ENCODE measurements at regions not wholly inside any gene's neighbourhood (a gene's known extent, or its start where the extent isn't known, plus 50 kb on each side); places are given as distances from the start of the nearest gene placed in this dataset.
"Not testable (repeated sequence)": the region's sequence is repeated elsewhere in the genome, so short reads cannot be mapped to it uniquely, and the experiment has no call there.

DNA sequence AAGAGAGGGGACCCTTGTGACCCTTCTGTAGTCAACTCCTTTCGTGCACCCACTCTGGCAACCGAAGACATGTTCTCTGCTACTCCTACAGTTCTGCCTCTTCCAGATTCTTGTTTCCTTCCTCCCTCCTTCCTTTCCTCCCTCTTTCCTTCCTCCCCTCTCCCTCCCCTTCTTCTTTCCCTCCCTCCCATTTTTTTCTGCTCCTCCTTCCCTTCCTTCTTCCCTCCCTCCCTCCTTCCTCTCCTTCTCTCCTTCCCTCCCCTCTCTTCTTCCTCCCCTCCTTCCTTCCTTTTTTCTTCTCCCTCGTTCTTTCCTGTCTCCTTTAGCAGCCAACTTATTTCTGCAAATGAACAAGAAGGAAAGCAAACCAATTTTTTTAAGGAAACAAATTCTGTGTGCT is 111.5 kb downstream of the NPTX2 start:
- no peak for DNase-seq (ENCODE audit: low spot score)

DNA sequence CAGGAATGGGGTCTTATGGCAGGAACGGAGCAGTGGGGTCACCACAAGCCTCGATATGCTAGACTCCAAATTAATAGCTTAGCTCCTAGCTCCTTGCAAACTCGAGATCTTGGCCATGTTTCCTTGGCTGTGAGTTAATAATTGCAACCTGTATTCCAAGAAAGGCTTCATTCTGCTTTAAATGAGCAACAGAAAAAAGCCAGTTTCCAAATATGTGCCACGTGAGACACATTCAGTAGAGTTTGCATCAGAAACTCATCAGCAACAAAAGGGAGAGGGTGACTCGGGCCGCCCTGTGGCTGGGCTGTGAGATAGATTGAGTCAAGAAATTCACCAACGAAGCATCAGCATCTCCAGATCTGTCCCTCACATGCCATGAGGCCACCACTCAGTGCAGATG is 112.0 kb downstream of the NPTX2 start:
- DNase-seq (ENCODE audit: low spot score), result no peak

DNA sequence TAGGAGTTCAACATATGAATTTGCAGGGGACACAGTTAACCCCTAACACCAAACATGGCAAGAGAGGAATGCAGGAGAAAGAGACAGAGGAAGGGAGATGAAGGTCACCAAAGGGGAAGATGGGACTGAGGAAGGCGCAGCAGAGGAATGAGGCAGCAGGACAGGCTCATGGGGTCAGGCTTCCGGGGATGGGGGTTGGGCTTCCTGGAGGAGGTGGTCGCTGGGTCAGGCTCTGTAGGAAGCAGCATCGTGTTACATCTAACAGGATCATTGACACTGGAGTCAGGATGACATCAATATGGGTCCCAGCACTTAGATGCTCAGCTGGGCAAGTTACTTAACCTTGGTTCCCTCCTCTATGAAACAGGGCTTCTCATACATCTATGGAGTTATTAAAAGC is 113.2 kb downstream of the NPTX2 start:
- DNase-seq (ENCODE audit: low spot score), result no peak

DNA sequence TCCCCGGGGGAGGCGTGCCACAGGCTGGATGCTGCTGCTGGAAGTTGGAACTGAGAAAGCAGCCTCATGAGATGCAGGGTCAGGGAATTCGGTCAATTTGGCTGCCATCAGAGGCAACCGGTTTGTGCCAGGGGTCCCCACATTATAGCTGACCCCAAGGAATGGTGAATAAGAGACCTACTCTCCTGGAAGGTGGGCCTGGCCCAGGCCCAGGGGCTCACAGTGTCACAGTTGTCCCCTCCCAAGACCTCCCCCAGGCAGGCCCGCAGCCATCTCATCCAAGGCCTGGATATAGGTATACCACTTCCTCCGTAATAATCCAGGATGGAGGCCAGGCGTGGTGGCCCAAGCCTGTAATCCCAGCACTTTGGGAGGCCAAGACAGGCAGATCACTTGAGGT is 114.6 kb downstream of the NPTX2 start:
- no peak for DNase-seq (ENCODE audit: low spot score)

DNA sequence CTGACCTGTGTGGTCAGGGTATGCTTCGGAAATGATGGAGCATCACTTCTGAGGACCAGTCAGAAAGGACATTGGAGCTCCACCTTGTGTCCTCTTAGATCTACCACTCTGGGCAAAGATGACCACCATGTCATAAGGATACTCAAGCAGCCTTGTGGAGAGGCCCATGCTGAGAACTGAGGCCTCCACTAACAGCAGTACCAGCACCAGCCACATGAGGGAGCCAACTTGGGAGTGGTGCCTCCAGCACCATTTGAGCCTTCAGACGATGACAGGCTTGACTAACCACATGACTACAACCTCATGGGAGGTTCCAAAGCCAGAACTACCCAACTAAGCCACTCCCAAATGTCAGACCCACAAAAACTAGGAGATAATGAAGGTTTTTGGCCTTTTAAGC is 116.0 kb downstream of the NPTX2 start:
- peak; percentile 3 for DNase-seq (ENCODE audit: low spot score)

DNA sequence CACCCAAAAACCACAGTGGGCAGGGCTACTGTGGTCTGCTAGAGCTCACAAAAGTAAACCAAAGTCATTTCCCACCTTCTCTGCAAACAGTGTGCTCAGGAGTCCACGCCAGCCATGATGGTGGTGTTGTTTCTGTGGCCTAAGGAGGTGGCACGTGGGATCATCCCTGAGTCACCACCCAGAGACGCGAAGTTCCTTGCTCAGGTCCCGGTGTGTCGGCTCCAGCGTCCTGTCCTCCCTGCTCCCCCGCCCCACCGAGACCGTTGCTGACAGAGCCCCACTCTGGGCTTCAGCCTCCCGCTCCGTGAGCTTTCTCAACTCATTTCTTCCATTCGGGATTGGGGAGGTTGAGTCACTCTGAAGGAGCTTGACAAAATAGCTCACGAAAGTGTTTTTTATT is 118.7 kb downstream of the NPTX2 start:
- DNase-seq (ENCODE audit: low spot score), result no peak

DNA sequence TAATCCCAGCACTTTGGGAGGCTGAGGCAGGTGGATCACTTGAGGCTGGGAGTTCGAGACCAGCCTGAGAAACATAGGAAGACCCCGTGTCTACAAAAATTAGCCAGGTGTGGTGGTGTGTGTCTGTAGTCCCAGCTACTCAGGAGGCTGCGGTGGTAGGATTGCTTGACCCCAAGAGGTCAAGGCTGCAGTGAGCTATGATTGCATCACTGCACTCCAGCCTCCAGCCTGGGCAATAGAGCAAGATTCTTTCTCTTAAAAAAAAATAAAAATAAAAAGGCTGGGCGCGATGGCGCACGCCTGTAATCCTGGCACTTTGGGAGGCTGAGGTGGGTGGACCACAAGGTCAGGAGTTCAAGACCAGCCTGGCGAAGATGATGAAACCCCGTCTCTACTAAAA is 119.4 kb downstream of the NPTX2 start:
- not testable (repeated sequence) for DNase-seq (ENCODE audit: low spot score)

DNA sequence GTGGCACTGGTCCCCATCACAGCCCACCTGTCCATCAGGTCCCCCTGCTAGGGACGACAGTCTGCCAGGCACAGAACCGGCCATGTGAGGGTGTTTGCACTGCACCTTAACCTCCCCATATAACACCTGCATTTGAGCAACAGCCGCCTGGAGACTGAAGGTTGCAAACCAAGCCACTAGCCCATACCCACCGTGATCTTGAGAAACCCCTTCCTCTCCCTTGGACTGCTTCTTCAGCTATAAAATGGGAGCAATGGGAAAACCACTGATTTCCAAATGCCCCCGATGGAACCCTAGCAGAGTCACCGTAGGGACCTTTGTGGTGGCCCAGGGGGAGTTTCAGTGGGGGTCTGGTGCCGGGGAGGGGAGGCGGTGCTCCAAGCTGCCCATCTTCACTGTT is 120.1 kb downstream of the NPTX2 start:
- DNase-seq (ENCODE audit: low spot score), result no peak

DNA sequence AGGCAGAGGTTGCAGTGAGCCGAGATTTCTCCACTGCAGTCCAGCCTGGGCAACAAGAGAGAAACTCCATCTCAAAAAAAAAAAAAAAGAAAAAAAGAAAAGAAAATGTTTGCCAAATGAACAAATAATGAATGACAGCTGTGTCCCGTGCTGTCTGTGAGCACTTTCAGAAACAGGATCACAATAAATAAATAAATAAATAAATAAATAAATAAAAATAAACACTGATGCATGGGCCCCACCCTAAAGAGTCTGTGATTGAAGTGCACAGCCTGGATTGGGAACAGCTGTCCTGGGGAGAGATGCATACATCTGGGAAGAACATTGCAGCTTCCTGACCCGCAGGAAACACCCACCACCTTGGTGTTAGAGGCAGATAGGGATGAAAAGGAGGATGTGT is 123.6 kb downstream of the NPTX2 start:
- DNase-seq (ENCODE audit: low spot score), result no peak

DNA sequence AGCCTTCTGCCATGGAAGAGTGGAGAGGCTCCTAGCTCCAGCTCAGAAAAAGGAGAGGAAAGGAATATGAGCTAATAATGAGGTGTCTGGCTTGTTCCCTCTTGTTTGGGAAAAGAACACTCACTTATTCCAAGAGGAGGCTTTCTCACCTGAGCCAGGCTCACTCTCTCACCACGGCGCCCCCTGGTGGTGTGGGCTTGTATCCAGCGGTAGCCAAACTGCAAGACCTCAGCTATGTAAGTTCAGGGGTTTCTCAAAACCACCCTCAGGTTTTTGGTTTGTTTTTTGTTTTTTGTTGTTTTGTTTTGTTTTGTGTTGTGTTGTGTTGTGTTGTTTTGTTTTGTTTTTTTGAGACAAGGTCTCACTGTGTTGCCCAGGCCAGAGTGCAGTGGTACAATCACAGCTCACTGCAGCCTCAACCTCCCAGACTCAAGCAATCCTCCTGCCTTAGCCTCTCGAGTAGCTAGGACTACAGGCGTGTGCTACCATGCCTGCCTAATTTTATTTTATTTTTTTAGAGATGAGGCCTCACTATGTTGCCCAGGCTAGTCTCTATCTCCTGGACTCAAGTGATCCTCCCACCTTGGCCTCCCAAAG is 124.0 kb downstream of the TMEM130 start:
- peak; percentile 60 for DNase-seq (ENCODE audit: low spot score)

DNA sequence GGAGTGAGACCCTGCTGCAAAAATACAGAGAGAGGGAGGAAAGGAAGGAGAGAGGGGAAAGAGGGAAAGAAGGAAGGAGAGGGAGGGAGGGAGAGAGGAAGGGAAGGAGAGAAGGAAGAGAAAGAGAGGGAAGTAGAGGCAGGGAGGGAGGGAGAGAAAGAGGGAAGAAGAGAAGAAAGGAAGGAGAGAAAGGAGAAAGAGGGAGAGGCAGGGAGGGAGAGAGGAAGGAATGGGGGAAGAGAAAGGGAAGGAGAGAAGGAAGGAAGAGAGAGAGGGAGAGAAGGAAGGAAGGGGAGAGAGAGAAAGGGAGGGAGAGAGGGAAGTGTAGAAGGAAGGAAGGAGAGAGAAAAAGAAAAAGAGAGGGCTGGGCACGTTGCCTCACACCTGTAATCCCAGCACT is 121.7 kb downstream of the TMEM130 start:
- no peak for DNase-seq (ENCODE audit: low spot score)

DNA sequence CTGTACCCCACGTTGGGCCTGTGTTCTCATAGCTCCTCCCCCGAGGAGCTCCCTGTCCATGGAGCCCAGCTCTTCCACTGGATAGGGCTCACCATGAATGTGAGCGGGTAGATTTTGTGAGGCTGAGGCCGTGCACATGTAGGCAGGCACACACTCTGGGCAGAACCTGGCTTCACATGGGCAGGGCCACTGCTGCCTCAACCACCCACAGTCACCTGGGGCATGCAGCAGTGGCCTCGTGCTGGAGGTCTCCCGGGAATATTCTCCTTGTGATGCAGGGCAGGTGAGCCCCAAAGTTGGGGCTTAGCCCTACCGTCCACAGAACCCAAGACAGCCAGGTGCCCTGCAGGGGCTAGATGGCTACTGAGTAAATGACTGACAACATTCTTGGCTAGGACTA is 116.6 kb downstream of the TMEM130 start:
- DNase-seq (ENCODE audit: low spot score), result no peak

DNA sequence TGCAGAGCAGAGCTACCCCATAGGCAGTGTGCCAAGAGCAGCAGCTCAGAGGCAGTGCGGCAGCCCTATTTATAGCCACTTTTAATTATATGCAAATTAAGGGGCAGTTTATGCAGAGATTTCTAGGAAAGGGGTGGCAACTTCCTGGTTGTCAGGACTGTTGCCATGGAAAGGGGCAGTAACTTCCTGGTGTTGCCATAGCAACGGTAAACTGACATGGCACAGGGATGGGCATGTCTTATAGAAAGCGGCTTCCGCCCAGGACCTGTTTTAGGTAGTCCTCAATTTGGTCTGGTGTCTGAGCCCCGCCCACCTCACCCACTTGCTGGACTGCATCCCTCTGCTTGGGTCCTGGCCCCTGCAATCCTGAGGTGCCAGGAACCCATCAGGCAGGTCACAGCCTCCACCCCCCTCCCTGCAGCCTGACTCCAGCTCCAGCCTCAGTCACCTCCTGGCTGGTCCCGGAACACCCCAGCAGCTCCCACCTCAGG is 115.8 kb downstream of the TMEM130 start:
- DNase-seq (ENCODE audit: low spot score), result no peak

DNA sequence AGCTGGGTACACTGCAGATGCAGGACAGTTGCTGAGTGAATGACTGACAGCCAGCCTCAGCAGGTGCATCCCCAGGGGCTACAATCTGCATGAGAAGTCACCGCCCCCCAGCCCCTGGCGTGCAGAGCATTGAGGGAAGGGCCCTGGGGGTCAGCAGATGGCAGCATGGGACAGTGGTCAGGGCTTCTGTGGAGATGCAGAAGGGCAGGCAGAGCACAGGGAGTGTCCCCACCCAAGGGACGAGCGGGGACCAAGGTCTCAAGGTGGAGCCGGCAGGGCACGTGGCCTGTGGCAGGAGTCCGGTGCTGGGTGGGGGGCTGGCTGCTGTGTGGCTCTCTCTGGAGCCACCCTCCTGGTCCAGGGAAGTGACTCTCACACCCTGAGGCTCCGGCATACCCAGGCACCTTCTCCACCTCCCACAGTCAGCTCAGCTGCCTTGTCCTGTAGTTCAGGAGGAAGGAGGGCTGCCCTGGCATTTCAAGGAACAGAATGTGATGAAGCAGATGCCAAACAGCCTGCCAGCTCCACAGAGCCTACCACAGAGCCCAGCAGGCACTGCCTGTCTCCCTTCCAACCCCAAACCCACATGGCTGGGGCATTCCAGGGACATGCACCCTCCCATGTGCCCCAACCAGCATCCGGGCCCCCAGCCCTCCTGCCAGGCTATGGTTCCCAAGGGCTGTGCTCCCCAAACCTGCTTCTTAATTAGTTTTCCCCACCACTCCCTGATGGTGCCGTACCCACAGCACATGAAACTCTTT is 114.5 kb downstream of the TMEM130 start:
- no peak for DNase-seq (ENCODE audit: low spot score)

DNA sequence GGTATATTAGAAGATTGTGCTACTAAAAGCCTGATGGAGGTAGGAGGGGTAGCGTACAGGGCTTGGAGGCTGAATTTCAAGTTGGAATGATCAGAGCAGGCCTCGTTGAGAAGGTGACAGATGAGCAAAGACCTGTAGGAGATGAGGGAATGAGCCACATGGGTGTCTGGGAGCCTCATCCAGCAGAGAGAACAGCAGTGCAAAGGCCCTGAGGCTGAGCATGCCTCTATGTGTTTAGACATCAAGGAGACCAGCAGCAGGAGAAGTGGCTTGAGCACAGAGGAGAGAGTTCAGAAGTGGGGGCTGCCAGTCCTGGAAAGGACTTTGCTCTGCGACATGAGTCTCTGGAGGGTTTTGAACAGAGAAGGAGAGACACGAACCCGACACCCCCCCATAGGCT is 111.7 kb downstream of the TMEM130 start:
- DNase-seq (ENCODE audit: low spot score), result no peak

DNA sequence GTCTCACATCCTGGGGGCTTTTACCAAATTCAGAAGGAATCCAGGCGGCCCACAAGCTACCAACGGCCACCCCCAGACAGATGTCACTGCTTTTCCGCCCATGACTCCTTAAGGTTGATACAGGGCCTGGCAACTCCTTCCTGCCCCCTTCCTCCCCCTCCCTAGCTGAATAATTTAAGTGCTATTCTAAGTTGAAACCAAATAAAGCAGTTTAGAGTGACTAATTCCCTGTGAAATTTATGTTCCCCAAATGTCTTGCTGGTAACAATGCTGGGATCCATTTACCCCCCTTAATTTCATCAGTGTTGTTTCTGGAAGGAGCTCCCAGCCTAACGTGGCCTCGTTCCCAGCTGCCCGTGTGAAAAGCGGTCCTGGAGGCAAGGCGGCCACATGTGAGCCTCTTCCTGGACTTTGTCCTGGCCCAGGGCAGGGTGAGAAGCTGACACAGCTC is 109.6 kb downstream of the TMEM130 start:
- no peak for DNase-seq (ENCODE audit: low spot score)

DNA sequence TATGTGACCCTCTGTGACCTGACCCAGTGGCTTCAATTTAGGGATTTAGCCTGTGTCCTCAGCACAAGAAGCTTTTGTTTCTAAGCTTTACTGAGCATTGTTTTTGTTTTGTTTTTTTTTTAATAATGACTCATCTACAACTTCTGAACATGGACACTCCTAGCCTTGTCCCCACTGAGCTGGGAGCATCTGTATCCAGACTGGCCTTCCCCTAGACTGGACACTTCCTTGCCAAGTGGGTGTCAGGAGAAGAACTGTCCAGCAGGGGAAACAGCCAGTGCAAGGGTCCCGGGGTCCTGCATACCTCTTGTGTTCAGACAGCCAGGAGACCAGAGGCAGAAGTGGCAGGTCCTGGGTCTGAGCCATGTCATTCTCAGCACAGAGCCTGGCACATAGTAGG is 108.6 kb downstream of the TMEM130 start:
- DNase-seq (ENCODE audit: low spot score), result no peak

DNA sequence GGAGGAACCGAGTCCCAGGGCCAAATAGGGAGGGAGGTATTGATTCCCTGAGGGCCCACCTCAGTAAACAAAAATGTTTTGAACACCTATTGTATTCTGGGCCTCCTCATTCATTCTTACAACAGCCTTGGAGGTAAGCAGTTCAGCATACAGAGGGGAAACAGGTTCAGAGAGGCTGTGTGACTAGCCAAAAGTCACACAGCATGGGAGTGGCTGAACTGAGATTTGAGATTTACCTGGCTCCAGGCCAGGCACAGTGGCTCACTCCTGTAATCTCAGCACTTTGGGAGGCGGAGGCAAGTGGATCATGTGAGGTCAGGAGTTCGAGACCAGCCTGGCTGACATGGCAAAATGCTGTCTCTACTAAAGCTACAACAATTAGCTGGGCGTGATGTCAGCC is 107.2 kb downstream of the TMEM130 start:
- no peak for DNase-seq (ENCODE audit: low spot score)

DNA sequence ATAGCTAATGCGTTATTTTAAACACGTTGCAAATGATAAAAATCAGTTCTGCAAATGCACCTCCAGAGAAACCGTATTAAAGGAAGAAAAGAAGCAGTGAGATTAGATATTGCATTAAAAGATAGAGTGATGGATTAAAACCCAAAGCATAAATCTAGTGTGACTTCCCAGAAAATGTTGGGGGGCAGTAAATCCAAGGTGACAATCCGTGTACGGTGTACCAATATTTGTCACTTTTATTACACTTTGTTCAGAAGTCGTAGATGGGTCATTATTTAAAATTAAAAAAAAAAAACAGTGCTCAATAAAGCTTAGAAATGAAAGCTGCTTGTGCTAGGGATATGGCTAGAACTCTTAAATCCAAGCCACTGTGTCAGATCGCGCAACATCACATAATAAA is 106.4 kb downstream of the TMEM130 start:
- DNase-seq (ENCODE audit: low spot score), result no peak

DNA sequence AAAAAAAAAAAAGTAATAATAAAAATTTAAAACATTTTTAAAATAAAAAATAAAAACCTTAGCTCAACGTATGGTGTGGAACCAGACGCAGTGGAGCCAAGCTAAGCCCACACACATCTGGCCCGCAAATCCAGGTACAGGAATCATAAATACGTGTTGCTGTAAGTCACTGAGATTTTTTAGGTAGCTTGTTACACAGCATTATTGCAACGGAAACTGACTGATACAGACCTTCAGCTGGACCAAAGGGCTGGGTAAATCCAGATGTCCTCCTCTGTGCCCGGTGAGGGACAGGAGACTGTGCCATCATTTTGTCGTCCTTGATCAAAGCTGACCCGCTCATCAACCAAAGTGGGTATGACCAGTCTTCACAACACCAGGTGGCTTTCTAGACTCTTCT is 104.9 kb downstream of the TMEM130 start:
- DNase-seq (ENCODE audit: low spot score), result no peak

DNA sequence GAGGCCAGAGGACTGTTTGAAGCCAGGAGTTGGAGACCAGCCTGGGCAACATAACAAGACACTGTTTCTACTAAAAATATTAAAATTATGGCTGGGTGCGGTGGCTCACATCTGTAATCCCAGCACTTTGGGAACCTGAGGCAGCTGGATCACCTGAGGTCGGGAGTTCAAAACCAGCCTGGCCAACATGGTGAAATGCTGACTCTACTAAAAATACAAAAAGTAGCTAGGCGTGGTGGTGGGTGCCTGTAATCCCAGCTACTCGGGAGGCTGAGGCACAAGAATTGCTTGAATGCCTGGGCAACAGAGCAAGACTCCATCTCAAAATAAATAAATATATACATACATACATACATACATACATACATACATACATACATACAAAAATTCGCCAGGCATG is 99.7 kb downstream of the TMEM130 start:
- DNase-seq (ENCODE audit: low spot score), result not testable (repeated sequence)

DNA sequence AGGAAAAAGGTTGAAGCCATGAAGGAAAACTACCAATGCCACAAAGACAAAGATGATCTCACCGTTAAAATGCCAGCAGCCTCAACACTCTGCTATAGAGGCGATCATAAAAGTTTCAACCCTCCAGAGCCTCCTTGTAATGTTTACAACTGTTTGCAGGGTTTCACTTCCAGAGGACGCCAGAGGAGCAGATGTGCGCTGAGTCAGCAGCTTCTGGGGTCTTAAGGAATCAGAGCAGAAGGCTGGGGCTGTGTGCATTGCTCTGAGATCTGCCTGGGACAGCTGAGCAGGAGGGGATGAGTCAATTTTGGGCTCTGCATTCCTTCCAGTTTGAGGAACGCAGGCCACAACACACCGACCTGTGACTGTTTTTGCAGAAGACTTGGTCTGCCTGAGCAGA is 98.3 kb downstream of the TMEM130 start:
- DNase-seq (ENCODE audit: low spot score), result no peak

DNA sequence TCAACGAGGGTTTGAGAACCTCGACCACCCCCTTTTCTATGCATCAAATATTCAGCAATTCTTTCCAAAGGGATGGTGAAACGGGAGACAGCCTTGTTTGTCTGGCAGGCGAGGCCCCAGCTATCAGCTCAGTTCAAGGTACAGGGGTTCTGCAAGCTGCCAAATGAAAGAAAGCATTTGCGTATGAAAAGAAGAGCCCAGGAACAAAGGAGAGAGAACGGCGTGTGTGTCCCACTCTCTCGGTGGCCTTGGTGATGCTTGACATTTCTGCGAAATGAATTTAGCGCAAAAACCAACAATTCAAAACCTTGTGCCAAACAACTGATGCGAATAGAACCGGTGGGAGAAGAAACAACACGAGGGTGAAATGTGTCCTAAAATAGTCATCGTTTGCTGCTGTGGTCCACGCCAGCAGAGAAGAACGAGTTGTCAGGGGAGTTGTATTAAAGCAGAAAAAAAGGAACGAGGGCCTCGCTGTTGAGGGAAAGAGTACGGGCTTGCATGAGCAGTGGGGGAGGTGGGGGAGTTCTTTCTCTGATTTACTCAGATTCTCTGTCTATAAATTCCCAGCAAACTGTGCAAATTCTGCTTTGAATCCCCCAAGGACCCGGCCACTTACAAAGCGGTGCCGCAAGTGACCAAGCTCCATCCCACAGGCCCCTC is 97.7 kb downstream of the TMEM130 start:
- DNase-seq (ENCODE audit: low spot score), result no peak

Data from CD4-positive, alpha-beta T cell treated with Interleukin-15 for 4 hours (primary cell).